ENCODE measurements at regions not wholly inside any gene's neighbourhood (a gene's known extent, or its start where the extent isn't known, plus 50 kb on each side); places are given as distances from the start of the nearest gene placed in this dataset.

GRCh38 chr5:118236108-118236849 lies 752.1 kb downstream of the DTWD2 start:
- Histone ChIP-seq H3K36me3 (no peaks in the 10 kb centered on the region), H3K4me3 (no peak overlapping the region), H3K27me3 (no peaks in the 10 kb centered on the region), H3K4me1 (no peaks in the 10 kb centered on the region), H3K27ac (no peak overlapping the region), H3K9me3 (no peaks in the 10 kb centered on the region)
- intact Hi-C loops (cut with DNase I) = no loop called here
- DNase-seq (ENCODE audit: extremely low spot score in 2 of 2) = no peak
- no peak for TF ChIP-seq POLR2AphosphoS5 (IDR thresholded peaks at IDR 0.05; ENCODE audit: insufficient read depth in 1 of 2, low read depth in 1 of 2)
- TF ChIP-seq POLR2A (IDR thresholded peaks at IDR 0.05) = no peak
- no peak for TF ChIP-seq CTCF (IDR thresholded peaks at IDR 0.05)

- Histone ChIP-seq H3K4me3 (no peak overlapping the region), H3K4me1 (no peaks in the 10 kb centered on the region), H3K9me3 (no peaks in the 10 kb centered on the region), H3K27ac (no peak overlapping the region), H3K27me3 (no peaks in the 10 kb centered on the region), H3K36me3 (no peaks in the 10 kb centered on the region)
- DNase-seq (ENCODE audit: extremely low spot score in 2 of 2) = no peak
- TF ChIP-seq POLR2A (IDR thresholded peaks at IDR 0.05) = no peak
- no peak for TF ChIP-seq CTCF (IDR thresholded peaks at IDR 0.05)
- no peak for TF ChIP-seq POLR2AphosphoS5 (IDR thresholded peaks at IDR 0.05; ENCODE audit: insufficient read depth in 1 of 2, low read depth in 1 of 2)
- intact Hi-C loops (cut with DNase I) = no loop called here
Measured at GRCh38 chr5:118233606-118234005, 754.7 kb downstream of the DTWD2 start.

GRCh38 chr5:118228489-118228888 lies 759.9 kb downstream of the DTWD2 start:
- intact Hi-C loops (cut with DNase I) = no loop called here
- Histone ChIP-seq H3K27me3 (no peaks in the 10 kb centered on the region), H3K4me3 (no peak overlapping the region), H3K27ac (no peak overlapping the region), H3K9me3 (no peaks in the 10 kb centered on the region), H3K4me1 (no peaks in the 10 kb centered on the region), H3K36me3 (no peaks in the 10 kb centered on the region)
- TF ChIP-seq POLR2A (IDR thresholded peaks at IDR 0.05) (no peak), POLR2AphosphoS5 (IDR thresholded peaks at IDR 0.05; ENCODE audit: insufficient read depth in 1 of 2, low read depth in 1 of 2) (no peak), CTCF (IDR thresholded peaks at IDR 0.05) (no peak)
- DNase-seq (ENCODE audit: extremely low spot score in 2 of 2) = no peak

GRCh38 chr5:118224546-118224945 lies 763.8 kb downstream of the DTWD2 start:
- Histone ChIP-seq H3K4me3 (no peak overlapping the region), H3K36me3 (no peaks in the 10 kb centered on the region), H3K27me3 (no peaks in the 10 kb centered on the region), H3K9me3 (no peaks in the 10 kb centered on the region), H3K4me1 (no peaks in the 10 kb centered on the region), H3K27ac (no peak overlapping the region)
- no peak for DNase-seq (ENCODE audit: extremely low spot score in 2 of 2)
- no peak for TF ChIP-seq POLR2A (IDR thresholded peaks at IDR 0.05)
- TF ChIP-seq CTCF (IDR thresholded peaks at IDR 0.05) = no peak
- TF ChIP-seq POLR2AphosphoS5 (IDR thresholded peaks at IDR 0.05; ENCODE audit: insufficient read depth in 1 of 2, low read depth in 1 of 2) = no peak
- intact Hi-C loops (cut with DNase I) = no loop called here

GRCh38 chr5:118220556-118221195 lies 767.7 kb downstream of the DTWD2 start:
- TF ChIP-seq CTCF (IDR thresholded peaks at IDR 0.05) (no peak), POLR2A (IDR thresholded peaks at IDR 0.05) (no peak), POLR2AphosphoS5 (IDR thresholded peaks at IDR 0.05; ENCODE audit: insufficient read depth in 1 of 2, low read depth in 1 of 2) (no peak)
- no peaks in the 10 kb centered on the region for H3K27me3 ChIP-seq
- no peaks in the 10 kb centered on the region for H3K4me1 ChIP-seq
- no peak overlapping the region for H3K4me3 ChIP-seq
- no peaks in the 10 kb centered on the region for H3K9me3 ChIP-seq
- intact Hi-C loops (cut with DNase I) = no loop called here
- H3K36me3 ChIP-seq = no peaks in the 10 kb centered on the region
- H3K27ac ChIP-seq = no peak overlapping the region
- DNase-seq (ENCODE audit: extremely low spot score in 2 of 2) = no peak

All from vagina (tissue), 2 donors.